SJCRH30 (cell line): ENCODE measurements at regions not wholly inside any gene's neighbourhood (a gene's known extent, or its start where the extent isn't known, plus 50 kb on each side); places are given as distances from the start of the nearest gene placed in this dataset.
"Not testable (repeated sequence)": the region's sequence is repeated elsewhere in the genome, so short reads cannot be mapped to it uniquely, and the experiment has no call there.

ENCODE experiments used
- DNase-seq, 2 experiments: peaks; one replicate each; pipeline ENCODE4 v3.0.0-alpha.2; 2015 to 2020
- H3K27ac ChIP-seq: fragments of 250-450 bp; sonication (Bioruptor Pico); 2 replicates; pipeline ENCODE4 v1.5.1; 2020; ENCODE audit warnings: mild to moderate bottlenecking, moderate library complexity
- H3K27me3 ChIP-seq: fragments of 250-450 bp; sonication (Bioruptor Pico); 2 replicates; pipeline ENCODE4 v1.5.1; 2020; ENCODE audit warnings: mild to moderate bottlenecking, moderate library complexity
- H3K36me3 ChIP-seq: fragments of 250-450 bp; sonication (Bioruptor Pico); 2 replicates; pipeline ENCODE4 v1.5.1; 2020; ENCODE audit warnings: mild to moderate bottlenecking, moderate library complexity
- H3K4me1 ChIP-seq: fragments of 250-450 bp; sonication (Bioruptor Pico); 2 replicates; pipeline ENCODE4 v1.5.1; 2020; ENCODE audit warnings: mild to moderate bottlenecking, moderate library complexity
- H3K4me3 ChIP-seq: fragments of 250-450 bp; sonication (Bioruptor Pico); 2 replicates; pipeline ENCODE4 v1.5.1; 2020; ENCODE audit warnings: mild to moderate bottlenecking, moderate library complexity
- H3K9me3 ChIP-seq: fragments of 250-450 bp; sonication (Bioruptor Pico); replicated peaks from 2 replicates; pipeline ENCODE4 v1.5.1; 2020; ENCODE audit warnings: mild to moderate bottlenecking, moderate library complexity

DNA sequence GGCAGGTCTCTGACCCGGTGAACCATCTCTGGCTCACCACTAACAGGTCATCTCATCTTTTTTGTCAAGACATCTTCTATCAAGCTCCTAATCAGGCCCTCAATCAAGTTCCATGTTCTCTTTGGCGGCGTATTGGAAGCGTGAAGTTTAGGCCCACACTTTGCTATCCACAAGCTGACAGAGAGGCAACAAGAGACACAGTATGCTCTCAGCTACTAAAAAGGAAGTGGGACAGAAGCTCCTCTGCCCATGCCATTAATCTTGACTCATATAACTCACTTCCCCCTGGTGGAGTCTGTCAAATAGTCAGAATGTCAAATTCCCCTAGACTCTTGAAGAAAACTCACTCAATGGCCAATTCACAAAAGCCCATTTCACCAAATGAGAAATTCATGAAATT lies 77.6 kb upstream of the TMC1 start:
- Histone ChIP-seq H3K4me1 (peaks cover 17% of the 10 kb centered on the region), H3K36me3 (no peaks in the 10 kb centered on the region), H3K4me3 (no peak overlapping the region), H3K27me3 (no peaks in the 10 kb centered on the region), H3K27ac (no peak overlapping the region), H3K9me3 (no peaks in the 10 kb centered on the region)
- no peak for DNase-seq

DNA sequence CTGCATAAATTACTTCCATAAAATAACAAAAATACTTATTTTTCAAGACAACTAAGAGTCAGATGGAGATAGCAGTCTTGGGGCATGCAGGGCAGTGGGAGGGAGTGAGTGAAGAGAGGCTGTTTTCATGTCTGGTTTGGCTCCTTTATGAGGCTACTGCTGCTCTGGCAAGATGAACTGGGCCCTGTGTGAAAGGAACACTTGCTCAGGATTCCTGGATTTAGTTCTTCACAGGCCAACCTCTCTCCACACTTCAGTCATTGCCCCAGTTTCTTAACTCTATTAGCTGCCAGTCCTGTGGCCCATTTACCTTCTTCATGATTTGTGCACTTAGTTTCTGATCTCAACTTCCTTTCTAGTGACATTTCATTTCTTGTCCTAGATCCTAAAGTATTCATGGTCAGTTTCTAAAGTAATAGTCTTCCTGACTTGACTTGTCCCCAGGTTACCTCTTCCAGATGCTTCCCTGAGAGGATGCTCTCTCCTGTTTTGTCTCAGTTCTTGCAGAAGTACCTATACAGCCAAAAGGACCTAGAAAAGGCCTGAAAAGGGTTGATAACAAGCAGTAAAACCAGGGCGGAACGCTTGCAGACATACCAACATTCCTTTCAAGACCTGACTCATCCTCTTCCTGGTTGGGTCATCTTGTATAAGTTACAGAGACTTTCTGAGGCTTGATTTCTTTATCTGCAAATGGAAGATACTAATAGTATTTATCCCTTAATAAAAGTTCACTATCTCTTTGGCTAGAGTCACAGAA lies 77.0 kb upstream of the ZFAND5 start:
- Histone ChIP-seq H3K27me3 (no peaks in the 10 kb centered on the region), H3K4me3 (no peak overlapping the region), H3K36me3 (no peaks in the 10 kb centered on the region), H3K4me1 (peaks cover 17% of the 10 kb centered on the region), H3K27ac (no peak overlapping the region), H3K9me3 (no peaks in the 10 kb centered on the region)
- peak in 1 of 2 experiments; percentile 11 for DNase-seq

DNA sequence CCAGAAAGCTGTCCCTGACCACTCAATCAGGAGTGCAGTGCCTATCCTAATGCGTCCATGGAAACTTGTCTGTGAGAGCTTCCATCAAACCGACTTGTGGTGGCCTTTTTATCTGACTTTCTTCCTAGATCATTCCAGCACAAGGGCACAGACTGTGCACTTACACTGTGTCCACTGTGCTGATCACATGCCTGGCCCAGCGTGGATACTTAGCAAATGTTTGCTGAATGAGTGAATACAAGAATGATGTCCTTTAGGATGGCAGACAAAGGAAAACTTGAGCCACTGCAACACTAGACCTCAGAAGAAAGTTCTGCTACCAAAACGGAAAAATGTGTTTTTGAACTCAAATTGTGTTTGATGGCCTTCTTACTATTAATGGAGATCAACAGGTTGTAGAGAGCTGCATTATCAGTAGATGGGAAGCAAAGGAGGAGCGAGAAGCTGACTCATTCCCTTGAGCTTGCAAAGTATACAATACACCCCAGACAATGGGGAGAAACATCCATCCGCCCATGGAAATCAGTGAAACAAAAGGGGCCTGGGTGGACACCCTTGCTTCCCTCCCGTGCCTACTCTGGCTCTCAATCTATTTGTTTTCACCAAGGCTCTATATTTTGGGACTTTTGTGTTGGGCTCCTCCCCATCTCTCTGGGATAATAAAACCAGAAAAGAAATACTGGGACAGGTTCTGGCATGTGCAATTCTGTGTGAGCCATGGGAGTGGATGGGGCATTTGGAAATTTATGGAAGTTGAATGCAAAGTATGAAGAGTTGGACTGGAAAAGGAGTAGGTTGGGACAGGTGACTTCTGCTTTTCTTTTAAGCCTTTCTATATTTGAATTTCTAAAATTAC lies 76.2 kb upstream of the ZFAND5 start:
- no peak overlapping the region for H3K4me3 ChIP-seq
- no peaks in the 10 kb centered on the region for H3K36me3 ChIP-seq
- H3K9me3 ChIP-seq: no peaks in the 10 kb centered on the region
- no peak overlapping the region for H3K27ac ChIP-seq
- no peak for DNase-seq
- H3K27me3 ChIP-seq: no peaks in the 10 kb centered on the region
- H3K4me1 ChIP-seq: peaks cover 17% of the 10 kb centered on the region

DNA sequence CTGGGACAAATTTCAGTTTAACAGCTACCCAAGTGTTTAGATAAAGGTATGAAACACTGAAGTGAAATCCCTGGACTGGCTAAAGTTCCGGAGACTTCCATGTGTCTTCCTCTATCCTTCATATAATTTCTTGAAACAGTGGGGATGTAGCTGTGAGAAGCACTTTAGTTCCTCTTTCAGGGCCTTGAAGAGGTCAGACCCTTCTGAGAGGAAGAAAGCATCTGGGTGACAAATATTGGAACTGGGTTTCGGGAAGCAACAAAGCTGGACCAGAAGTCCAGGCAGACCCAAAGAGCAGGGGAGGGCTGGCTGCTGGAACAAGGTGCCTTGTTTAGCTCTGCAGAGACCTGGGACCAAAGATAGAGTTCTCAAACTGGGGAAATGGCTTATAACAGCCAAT lies 75.4 kb upstream of the ZFAND5 start:
- H3K9me3 ChIP-seq: no peaks in the 10 kb centered on the region
- H3K4me3 ChIP-seq: no peak overlapping the region
- H3K27ac ChIP-seq: no peak overlapping the region
- no peaks in the 10 kb centered on the region for H3K27me3 ChIP-seq
- no peak for DNase-seq
- peaks cover 12% of the 10 kb centered on the region for H3K4me1 ChIP-seq
- no peaks in the 10 kb centered on the region for H3K36me3 ChIP-seq

DNA sequence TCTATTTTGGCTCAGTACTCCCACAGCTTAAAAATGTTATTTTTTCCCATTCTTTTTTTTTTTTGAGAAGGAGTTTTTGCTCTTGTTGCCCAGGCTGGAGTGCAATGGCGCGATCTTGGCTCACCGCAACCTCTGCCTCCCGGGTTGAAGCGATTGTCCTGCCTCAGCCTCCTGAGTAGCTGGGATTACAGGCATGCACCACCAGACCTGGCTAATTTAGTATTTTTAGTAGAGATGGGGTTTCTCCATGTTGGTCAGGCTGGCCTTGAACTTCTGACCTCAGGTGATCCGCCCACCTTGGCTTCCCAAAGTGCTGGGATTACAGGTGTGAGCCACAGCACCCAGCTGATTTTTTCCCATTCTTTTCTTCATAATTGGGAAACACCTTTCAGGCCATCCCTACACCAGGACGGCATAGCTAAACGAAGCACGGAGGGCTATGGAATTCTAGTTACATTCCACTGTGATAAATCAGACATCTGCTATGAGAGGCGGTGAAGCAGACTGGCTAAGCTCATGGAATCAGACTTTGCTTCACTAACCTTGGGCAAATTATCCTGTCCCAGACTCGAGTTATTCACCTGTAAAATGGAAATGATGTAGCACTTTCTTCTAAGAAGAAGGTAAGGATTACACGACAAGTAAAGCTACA lies 68.7 kb upstream of the ZFAND5 start:
- H3K27me3 ChIP-seq, H3K9me3 ChIP-seq, H3K27ac ChIP-seq, H3K4me1 ChIP-seq, H3K4me3 ChIP-seq, H3K36me3 ChIP-seq: not testable (repeated sequence)
- peak in 1 of 2 experiments; percentile 7 for DNase-seq

DNA sequence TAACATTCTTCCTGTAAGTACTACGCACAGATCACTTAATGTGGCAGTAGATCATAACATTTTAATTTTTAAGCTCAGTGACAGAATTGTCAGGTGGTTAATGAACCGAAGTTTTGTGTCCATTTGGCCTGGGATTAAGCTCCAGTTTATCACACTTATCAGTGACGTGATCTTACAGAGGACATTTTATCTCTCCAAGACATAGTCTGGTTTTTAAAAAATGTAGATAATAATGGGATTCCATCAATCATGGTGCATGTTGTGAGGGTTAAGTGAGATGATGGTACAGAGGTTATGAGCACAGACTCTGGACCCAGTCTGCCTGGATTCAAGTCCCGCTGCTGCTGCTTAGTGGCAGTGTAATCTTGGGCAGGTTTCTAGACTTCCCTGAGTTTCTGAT lies 66.0 kb upstream of the ZFAND5 start:
- no peak overlapping the region for H3K27ac ChIP-seq
- H3K4me1 ChIP-seq: no peaks in the 10 kb centered on the region
- no peaks in the 10 kb centered on the region for H3K36me3 ChIP-seq
- H3K4me3 ChIP-seq: no peak overlapping the region
- DNase-seq: no peak
- no peaks in the 10 kb centered on the region for H3K9me3 ChIP-seq
- H3K27me3 ChIP-seq: no peaks in the 10 kb centered on the region

DNA sequence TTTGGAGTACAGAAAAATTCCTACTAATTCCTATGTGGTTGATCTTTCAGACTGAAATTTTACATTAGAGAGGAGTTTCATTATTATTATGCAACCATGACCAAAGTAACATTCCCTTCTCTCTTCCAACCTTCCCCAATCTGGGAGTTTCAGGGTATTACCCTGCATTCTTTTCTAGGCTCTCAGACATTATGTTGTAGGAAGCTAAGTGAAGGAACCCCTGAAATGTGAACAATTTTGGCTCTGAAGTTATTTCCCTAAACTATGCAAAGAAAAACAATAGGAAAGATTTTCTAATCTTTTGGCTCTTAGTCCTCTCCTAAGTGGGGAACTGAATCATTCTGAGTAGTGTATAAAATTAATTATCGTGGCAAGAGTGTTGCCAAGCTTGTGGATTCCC lies 63.3 kb upstream of the ZFAND5 start:
- DNase-seq: no peak
- H3K9me3 ChIP-seq: no peaks in the 10 kb centered on the region
- H3K27me3 ChIP-seq: no peaks in the 10 kb centered on the region
- no peaks in the 10 kb centered on the region for H3K36me3 ChIP-seq
- no peak overlapping the region for H3K27ac ChIP-seq
- H3K4me3 ChIP-seq: no peak overlapping the region
- no peaks in the 10 kb centered on the region for H3K4me1 ChIP-seq

DNA sequence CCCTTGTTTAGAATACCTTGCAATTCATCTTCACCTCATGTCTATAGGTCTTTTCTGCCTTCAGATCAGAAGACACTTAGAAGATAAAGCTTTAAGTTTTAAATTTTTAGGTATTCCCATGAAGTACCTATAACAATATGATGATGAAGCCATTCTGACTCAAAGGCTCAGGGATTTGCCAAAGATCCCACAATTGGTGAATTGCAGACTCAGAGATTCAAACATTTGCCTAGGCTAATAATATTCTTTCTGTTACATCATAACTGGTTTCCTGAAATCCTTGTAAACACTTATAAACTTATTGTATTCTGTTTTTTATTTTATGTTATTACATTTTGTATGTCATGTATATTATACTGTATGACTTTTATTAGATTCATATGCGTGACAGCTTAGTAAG lies 62.8 kb upstream of the ZFAND5 start:
- no peaks in the 10 kb centered on the region for H3K9me3 ChIP-seq
- H3K4me1 ChIP-seq: no peaks in the 10 kb centered on the region
- DNase-seq: no peak
- H3K27ac ChIP-seq: no peak overlapping the region
- no peaks in the 10 kb centered on the region for H3K36me3 ChIP-seq
- no peak overlapping the region for H3K4me3 ChIP-seq
- no peaks in the 10 kb centered on the region for H3K27me3 ChIP-seq

DNA sequence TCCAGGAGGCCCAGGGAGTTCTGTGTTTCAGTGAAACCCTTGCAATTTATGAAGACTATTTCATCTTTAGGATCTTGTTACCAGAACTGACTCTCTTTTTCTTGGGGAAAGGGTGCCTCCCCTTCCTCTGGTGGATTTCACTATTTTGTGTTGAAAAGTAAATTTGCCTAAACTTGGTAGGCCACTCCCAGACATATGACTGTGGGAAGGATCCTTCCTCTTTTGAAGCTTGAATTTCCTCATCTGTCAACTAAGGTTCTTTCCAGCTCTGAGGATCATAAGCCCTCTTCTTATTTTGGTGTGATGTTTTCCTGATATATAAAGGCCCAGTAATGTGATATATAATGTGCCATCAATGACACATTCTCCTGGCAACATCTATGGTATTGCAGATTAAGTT lies 59.1 kb upstream of the ZFAND5 start:
- Histone ChIP-seq H3K4me1 (no peaks in the 10 kb centered on the region), H3K27ac (no peak overlapping the region), H3K9me3 (no peaks in the 10 kb centered on the region), H3K4me3 (no peak overlapping the region), H3K27me3 (no peaks in the 10 kb centered on the region), H3K36me3 (no peaks in the 10 kb centered on the region)
- DNase-seq: no peak

DNA sequence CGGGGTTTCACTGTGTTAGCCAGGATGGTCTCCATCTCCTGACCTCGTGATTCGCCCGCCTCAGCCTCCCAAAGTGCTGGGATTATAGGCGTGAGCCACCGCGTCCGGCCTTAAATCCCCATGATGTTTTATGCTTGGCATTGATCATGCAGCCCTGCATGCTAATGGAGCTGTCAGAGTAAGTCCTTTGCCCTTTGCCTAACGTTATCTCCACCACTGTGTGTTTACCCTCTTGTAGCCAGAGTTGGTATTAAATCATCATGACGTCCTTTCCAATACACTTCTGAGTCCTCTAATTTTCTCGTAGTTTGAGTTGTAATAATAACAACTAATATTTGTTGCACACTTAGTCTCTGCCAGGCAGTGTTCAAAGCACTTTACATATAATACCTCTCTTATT lies 57.2 kb upstream of the ZFAND5 start:
- no peaks in the 10 kb centered on the region for H3K36me3 ChIP-seq
- no peak overlapping the region for H3K27ac ChIP-seq
- H3K4me1 ChIP-seq: no peaks in the 10 kb centered on the region
- H3K4me3 ChIP-seq: no peak overlapping the region
- DNase-seq: no peak
- no peaks in the 10 kb centered on the region for H3K27me3 ChIP-seq
- no peaks in the 10 kb centered on the region for H3K9me3 ChIP-seq

DNA sequence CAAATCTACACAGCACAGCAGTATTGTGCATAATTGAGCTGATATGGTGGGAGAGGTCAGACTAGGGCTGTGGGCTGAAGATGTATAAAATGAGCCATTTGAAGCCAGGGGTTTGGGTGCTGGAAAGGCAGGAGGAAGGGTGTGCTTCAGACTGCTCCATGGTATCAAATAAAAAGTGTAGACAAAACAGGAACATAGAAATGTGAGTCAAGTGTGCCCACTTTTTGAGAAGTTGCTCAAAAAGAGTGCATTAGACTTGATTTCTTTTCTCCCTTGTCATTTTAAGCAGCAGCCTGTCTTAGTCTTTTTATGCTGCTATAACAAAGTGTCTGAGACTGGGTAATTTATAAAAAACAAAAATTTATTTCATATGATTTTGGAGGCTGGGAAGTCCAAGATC lies 55.8 kb upstream of the ZFAND5 start:
- no peak for DNase-seq
- Histone ChIP-seq H3K27me3 (no peaks in the 10 kb centered on the region), H3K9me3 (no peaks in the 10 kb centered on the region), H3K4me3 (no peak overlapping the region), H3K27ac (no peak overlapping the region), H3K36me3 (no peaks in the 10 kb centered on the region), H3K4me1 (no peaks in the 10 kb centered on the region)

DNA sequence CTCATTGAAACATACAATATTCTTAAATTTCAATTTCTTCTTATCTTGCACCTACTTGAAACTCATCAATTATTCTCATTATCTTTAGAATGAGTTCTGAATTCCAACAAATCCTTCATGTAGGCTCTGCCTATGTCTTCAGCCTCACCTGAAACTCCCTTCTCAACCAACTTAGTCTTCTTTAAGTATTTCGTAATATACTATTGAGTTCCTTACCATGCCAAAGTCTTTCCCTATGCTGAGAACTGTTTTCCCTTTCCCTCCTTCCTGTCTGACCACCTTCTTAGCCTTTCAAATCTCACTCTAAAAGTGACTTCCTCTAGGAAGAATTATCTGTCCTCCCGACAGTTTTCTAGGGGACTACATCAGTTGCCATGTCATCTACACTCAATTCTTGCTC lies 50.9 kb upstream of the ZFAND5 start:
- no peak for DNase-seq
- Histone ChIP-seq H3K9me3 (no peaks in the 10 kb centered on the region), H3K4me3 (no peak overlapping the region), H3K4me1 (no peaks in the 10 kb centered on the region), H3K27me3 (no peaks in the 10 kb centered on the region), H3K27ac (no peak overlapping the region), H3K36me3 (no peaks in the 10 kb centered on the region)

DNA sequence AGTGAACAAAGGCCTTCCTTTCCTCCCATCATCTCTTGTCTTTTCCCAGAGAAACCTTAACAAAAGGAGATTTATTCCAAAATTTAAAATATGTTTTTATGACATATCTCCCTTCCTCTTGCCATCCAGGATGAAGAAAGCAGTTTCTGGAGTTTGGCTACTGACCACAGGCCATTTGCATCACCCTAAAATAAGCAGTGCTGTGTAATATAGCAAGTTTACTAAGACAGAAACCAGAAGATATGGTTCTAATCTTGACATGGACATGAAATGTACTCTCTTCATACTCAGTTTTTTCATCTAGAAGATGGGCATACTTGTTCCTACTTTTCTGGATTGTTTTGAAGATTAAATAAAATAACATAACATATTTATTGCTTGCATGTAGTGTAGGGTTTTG lies 50.2 kb upstream of the ZFAND5 start:
- H3K4me1 ChIP-seq: no peaks in the 10 kb centered on the region
- H3K9me3 ChIP-seq: no peaks in the 10 kb centered on the region
- H3K4me3 ChIP-seq: no peak overlapping the region

More for the DNA sequence above, 50.2 kb upstream of the ZFAND5 start:
- Histone ChIP-seq H3K36me3 (no peaks in the 10 kb centered on the region), H3K27ac (no peak overlapping the region), H3K27me3 (no peaks in the 10 kb centered on the region)
- DNase-seq: no peak
